GM03348 (cell line): ENCODE measurements at regions not wholly inside any gene's neighbourhood (a gene's known extent, or its start where the extent isn't known, plus 50 kb on each side); places are given as distances from the start of the nearest gene placed in this dataset.

Experiments used
- DNase-seq: peaks from one replicate; pipeline ENCODE4 v3.0.0; 2012; ENCODE audit warnings: low spot score

DNA sequence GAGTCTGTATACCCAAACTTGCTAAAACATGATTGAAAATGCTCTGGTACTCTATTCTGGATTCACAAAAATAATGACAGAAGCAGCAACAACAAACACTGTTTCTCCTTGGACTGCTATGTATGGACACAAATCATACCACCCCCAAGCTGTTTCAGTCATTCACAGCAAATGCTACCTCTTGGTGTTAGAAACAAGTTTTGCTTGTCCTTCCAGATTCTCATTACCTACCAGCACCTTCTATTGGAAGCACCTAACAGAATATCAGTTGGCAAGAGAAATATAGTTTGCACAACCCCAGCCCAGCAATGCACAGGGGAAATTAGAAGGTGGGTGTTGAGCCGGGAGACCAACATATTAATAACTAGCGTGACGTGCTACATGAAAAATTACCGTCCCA is 1950.9 kb downstream of the C4orf33 start:
- DNase-seq = no peak

GRCh38 chr4:131052646-131053045 is 1956.7 kb downstream of the C4orf33 start:
- no peak for DNase-seq

DNA sequence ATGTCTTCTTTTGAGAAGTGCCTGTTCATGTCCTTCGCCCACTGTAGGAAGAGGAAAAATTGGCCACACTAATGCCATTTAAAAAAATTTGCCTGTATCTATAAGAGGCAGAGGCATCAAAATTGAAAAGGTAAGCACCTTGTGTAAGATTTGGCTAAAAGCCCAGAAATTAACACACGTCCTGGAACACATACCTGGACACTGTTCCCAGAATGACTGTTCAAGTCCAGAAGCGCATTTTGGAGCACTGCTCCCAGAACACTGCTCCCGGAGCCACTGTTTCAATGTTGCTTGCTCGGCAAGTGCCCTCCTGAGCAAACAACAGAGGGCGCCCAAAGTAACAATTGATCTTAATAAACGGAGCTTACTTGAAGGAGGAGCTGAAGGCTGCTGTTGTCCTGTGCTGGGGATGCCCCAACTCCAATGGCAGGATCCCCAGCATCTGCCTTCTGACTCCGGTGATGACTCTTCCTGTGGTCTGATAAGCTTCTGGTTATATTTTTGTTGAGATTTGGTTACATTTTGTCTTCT is 1958.6 kb downstream of the C4orf33 start:
- DNase-seq = no peak

DNA sequence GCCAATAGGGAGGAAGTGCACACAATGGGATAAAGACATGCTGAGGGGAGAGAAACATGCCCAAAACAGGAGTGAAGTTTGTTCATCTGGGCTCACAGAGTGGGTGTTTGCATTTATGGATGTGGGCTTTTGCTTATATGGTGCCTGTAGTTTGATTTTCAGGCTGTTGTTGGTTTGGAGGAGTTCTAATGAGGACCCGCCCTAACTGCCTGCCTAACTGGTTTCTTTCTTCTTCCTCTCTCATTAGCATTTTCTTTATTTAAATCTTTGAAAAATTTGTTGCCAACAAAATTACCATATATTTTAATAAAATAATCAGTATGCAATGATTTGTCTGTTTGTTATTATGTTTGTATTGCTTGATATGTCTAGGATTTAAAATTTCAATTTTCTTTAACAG is 1965.8 kb downstream of the C4orf33 start:
- no peak for DNase-seq

- DNase-seq = no peak
Observed at GRCh38 chr4:131063878-131064277, 1967.9 kb downstream of the C4orf33 start.

DNA sequence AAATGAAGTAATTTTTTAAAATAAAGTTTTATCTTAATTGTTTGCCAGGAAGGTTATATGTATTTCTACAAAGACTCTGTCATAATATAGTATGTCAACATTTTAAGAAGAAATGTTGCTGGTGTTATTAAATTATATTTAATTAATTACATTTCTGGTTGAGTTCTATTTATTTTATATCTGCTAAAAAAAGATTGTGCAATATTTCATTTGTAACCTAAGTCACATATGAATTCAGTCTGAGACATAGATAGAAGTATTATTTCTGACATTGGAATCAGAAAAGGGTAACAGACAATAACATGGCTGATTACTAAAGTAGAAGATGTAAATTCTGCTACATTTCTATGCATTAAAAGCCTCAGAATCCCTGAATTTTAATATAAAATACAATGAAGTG is 1985.1 kb downstream of the C4orf33 start:
- DNase-seq = no peak

DNA sequence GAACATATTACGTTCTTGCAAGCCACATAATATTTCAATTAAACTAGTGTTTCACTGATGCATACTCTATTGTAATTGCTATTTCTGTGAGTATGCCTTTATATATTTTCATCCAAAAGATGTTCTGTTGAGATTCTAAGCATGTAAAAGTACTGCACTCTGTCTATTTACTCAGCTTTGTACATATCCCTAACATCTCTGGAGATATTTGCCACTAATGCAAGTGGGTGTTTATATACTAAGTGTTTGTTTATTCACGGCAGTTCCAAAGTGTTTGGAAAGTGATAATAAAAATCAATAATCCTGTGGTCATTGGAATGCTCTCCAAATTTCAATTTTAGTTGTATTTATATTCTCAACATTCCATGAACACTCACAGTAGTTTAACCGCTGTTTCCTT is 1989.0 kb downstream of the C4orf33 start:
- no peak for DNase-seq

- no peak for DNase-seq
Observed at GRCh38 chr4:131091896-131092295, 1995.9 kb downstream of the C4orf33 start.

DNA sequence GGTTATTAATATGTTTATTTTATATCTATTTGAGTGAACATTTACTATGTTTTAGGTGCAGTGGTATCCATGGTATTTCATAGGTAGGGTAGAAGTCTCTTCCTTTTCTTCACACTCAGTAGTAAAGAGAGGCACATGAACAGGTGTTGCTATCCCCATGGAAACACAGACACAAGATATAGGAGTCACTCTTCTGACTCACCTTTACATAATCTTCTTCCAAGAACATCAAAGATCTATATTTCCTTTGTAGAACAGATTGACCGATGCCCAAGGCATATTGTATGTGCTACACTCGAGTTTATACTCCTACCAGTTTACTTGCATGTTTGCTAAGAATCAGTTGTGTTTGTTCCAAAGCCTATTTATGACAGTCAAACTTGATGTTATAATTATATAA is 1997.4 kb downstream of the C4orf33 start:
- DNase-seq = no peak

DNA sequence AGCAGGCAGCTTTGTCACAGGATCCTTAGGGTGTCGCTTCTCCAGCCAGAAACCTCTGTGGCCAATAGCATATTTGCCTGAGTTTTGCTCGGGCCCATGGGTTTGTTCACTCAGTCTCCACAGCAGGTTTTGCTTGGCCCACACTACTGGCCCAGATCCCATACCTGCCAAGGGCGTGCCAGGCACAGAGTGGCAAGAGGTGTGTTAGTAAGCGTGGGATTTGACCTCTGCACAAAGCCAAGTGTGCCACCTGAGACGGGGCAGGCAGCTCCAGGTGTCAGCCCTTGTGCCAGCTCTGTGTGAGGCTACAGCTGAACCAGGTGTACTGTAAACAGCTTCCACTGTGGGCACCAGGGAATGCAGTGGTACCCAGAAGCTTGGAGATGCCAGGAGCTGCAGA is 2003.0 kb downstream of the C4orf33 start:
- no peak for DNase-seq

DNA sequence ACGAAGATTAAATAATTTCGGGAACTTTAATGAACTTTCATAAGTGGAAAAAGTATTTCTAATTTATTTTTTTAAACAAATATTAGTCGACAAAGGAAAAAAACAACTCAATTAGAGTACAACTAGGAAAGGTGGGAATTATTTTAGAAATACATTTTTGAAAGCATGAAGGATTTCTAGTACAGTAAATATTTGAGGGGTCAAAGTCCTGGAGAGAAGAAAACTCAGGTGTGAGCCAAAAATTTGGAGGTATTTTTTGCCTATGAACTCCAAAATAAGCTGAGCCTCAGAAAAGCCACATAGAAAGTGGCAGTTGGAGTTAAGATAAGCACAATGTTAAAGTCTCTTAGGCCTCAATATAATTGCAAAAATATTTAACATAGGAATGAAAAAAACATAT is 2017.3 kb downstream of the C4orf33 start:
- DNase-seq = no peak

- no peak for DNase-seq
Observed at GRCh38 chr4:131113704-131114103, 2017.8 kb downstream of the C4orf33 start.

GRCh38 chr4:131119661-131120060 is 2023.7 kb downstream of the C4orf33 start:
- no peak for DNase-seq

GRCh38 chr4:131137196-131137595 is 2011.9 kb upstream of the PCDH10 start:
- no peak for DNase-seq

GRCh38 chr4:131159261-131159660 is 1989.8 kb upstream of the PCDH10 start:
- DNase-seq = no peak

- DNase-seq = no peak
Observed at GRCh38 chr4:131192318-131192717, 1956.8 kb upstream of the PCDH10 start.

- no peak for DNase-seq
Observed at GRCh38 chr4:131207589-131207988, 1941.5 kb upstream of the PCDH10 start.

DNA sequence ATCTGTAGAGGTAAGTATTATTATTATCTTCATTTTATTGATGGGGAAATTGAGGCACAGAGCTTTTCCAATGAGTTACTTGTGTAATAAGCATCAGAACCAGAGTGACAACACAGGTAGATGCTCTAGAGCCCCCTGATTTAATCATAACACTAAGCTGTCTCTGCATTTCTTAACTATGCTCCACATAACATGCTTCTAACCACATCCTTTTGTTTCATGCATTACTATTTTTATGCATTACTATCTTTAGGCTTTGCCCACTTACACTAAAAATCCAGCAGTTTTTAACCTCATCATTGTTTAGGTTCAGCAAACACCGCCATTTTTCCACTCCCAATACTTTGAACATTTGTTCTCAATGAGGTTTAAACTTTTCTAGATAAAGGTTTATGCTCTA is 1900.8 kb upstream of the PCDH10 start:
- no peak for DNase-seq

DNA sequence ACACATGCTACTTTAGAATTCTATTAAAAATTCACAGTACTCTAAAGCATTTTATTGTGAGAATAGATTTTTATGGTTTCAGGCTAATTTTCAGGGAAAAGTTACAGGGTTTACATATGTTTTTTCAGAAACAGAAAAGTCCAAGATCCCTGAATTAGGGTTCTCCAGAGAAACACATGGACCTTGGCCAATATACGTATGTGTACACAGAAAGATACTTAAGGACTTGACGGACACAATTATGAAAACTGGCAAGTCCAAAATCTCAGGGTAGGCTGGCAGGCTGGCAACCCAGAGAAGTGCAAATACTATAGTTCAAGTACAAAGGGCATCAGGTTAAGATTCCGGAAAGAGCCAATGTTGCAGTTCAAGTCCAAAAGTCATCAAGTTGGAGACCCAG is 1897.8 kb upstream of the PCDH10 start:
- DNase-seq = no peak

DNA sequence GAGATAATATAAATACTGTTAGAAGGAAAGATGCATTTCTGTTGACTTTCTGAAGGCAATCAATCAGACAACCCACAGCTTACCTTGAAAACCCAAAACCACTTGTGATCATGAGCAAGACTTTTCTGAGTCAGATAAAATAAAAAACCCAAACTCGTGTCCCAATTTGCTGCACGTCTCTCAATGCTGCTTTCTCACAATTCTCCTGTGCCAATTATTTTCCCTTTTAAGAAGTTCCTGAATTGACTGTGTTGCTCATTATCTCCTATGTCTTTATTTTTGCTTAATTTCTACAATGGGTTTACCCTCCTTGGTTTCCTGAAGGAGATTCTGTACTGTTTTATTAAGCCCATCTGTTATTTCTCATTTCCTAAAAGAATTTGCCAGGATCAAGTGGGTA is 1891.9 kb upstream of the PCDH10 start:
- DNase-seq = no peak

DNA sequence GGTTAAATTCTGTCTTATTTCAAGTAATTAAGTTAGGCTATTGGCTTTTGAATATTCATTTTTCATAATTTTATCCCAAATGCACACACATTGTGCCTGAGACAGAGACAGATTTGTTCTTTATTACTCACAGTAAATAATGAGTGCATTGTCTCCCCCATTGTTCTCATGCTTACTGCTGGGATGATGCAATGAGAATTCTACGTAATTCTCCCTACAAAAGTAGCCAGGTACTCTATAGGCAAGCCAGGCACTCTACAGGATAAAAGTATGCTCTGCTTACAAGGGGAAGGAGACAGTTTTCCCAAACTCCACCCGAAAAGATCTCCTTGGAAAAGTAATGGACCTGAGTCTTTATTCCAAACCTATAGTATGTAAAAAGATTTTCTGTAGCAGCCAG is 1890.7 kb upstream of the PCDH10 start:
- no peak for DNase-seq

GRCh38 chr4:131288441-131288840 is 1860.7 kb upstream of the PCDH10 start:
- no peak for DNase-seq

- DNase-seq = no peak
Observed at GRCh38 chr4:131296192-131296591, 1852.9 kb upstream of the PCDH10 start.

GRCh38 chr4:131302108-131302507 is 1847.0 kb upstream of the PCDH10 start:
- no peak for DNase-seq

DNA sequence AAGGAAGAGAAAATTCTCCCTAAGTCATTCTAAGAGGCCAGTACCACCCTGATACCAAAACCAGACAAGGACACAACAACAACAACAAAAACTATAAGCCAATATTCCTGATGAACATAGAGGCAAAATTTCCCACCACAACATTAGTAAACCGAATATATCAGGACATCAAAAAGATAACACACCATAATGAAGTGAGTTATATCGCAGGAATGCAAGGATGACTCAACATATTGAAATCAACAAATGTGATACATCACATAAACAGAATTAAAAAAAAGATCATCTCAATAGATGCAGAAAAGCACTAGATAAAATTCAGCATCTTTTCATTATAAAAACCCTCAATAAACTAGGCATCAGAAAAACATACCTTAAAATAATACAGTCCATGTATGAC is 1844.4 kb upstream of the PCDH10 start:
- DNase-seq = no peak
